ENCODE measurements at regions not wholly inside any gene's neighbourhood (a gene's known extent, or its start where the extent isn't known, plus 50 kb on each side); places are given as distances from the start of the nearest gene placed in this dataset.
"Not testable (repeated sequence)": the region's sequence is repeated elsewhere in the genome, so short reads cannot be mapped to it uniquely, and the experiment has no call there.

DNA sequence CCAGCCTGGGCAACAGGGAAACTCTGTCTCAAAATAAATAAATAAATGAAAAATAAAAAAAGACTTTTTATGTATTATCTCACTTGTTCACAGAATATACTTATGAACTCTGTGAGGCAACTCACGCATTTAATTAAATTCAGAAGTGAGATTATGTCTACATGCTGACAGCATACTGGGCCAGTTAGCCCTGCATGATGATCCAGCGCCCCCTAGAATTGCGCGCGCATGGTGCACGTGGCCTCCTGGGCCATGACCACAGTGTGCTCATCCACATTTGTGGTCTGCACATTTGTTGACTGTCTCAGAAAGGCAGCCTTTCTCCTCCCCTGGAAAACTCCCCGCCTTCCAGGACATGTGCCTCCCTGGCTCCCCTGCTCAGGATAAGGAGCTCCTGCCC is 64.8 kb upstream of the METTL9 start:
- CTCF ChIA-PET; BruUV-seq (replicated peaks): not testable (repeated sequence)

DNA sequence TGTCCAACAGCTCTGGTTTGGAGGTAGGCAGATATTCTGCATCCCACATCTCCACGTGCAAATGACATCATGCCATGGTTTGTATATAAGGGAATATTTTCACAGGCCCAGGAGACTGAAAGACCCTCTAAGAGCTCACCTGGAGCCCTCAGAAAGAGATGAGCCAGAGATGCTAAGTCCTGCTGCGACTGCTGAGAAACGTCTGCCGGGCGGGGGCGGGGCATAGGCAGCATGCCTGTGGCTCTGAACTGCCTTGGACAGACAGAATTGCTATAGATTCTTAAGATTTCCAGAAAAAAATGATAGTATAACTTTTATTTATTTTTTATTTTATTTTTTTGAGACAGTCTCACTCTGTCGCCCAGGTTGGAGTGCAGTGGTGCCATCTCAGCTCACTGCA is 64.2 kb upstream of the METTL9 start:
- H3K4me3 ChIP-seq (ENCODE audit: low read depth, low read length, poor library complexity, severe bottlenecking); CTCF ChIA-PET; H3K27ac ChIP-seq (ENCODE audit: low read depth, low read length, poor library complexity, severe bottlenecking); BruUV-seq (replicated peaks); H3K27me3 ChIP-seq (replicated peaks; ENCODE audit: insufficient read depth, low read depth, low read length, poor library complexity); H3K4me1 ChIP-seq (ENCODE audit: insufficient read depth, low read length, poor library complexity, severe bottlenecking); POLR2A ChIA-PET (ENCODE audit: low non-redundant PET); H3K36me3 ChIP-seq (ENCODE audit: insufficient read depth, low read length, poor library complexity, severe bottlenecking); DNase-seq (ENCODE audit: low spot score); H3K9me3 ChIP-seq (ENCODE audit: low read depth, low read length, poor library complexity, severe bottlenecking); intact Hi-C loops (cut with micrococcal nuclease; ENCODE audit: unreplicated experiment): not testable (repeated sequence)

More for the DNA sequence above, 64.8 kb upstream of the METTL9 start:
- H3K27me3 ChIP-seq (replicated peaks; ENCODE audit: insufficient read depth, low read depth, low read length, poor library complexity); H3K4me1 ChIP-seq (ENCODE audit: insufficient read depth, low read length, poor library complexity, severe bottlenecking); H3K27ac ChIP-seq (ENCODE audit: low read depth, low read length, poor library complexity, severe bottlenecking); H3K9me3 ChIP-seq (ENCODE audit: low read depth, low read length, poor library complexity, severe bottlenecking); H3K36me3 ChIP-seq (ENCODE audit: insufficient read depth, low read length, poor library complexity, severe bottlenecking); DNase-seq (ENCODE audit: low spot score); POLR2A ChIA-PET (ENCODE audit: low non-redundant PET); H3K4me3 ChIP-seq (ENCODE audit: low read depth, low read length, poor library complexity, severe bottlenecking); intact Hi-C loops (cut with micrococcal nuclease; ENCODE audit: unreplicated experiment): not testable (repeated sequence)
- TF ChIP-seq, protein P1, sequence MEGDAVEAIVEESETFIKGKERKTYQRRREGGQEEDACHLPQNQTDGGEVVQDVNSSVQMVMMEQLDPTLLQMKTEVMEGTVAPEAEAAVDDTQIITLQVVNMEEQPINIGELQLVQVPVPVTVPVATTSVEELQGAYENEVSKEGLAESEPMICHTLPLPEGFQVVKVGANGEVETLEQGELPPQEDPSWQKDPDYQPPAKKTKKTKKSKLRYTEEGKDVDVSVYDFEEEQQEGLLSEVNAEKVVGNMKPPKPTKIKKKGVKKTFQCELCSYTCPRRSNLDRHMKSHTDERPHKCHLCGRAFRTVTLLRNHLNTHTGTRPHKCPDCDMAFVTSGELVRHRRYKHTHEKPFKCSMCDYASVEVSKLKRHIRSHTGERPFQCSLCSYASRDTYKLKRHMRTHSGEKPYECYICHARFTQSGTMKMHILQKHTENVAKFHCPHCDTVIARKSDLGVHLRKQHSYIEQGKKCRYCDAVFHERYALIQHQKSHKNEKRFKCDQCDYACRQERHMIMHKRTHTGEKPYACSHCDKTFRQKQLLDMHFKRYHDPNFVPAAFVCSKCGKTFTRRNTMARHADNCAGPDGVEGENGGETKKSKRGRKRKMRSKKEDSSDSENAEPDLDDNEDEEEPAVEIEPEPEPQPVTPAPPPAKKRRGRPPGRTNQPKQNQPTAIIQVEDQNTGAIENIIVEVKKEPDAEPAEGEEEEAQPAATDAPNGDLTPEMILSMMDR (conservative IDR thresholded peaks at IDR 0.05; ENCODE audit: low read depth, low read length): peak; percentile 37

DNA sequence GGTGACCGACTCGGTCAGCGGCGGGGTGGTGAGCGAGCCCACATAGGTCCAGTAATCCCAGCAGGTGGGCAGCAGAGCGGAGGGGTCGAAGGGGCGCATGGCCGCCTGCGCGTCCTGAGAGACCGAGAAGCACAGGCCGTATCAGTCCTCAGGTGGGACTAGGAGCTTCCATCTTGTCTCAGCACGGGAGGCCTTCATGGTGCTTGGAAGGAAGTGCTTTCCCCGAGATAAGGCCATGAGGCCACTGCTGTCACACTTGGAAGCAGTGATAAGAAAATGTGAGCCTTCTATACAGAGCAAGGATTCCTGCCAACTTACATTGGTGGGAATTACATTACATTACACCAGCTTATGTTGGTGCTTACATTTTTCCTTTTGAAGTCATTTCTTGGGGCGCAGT is 62.6 kb upstream of the METTL9 start:
- H3K27me3 ChIP-seq (replicated peaks; ENCODE audit: insufficient read depth, low read depth, low read length, poor library complexity); H3K4me1 ChIP-seq (ENCODE audit: insufficient read depth, low read length, poor library complexity, severe bottlenecking); H3K36me3 ChIP-seq (ENCODE audit: insufficient read depth, low read length, poor library complexity, severe bottlenecking); DNase-seq (ENCODE audit: low spot score); H3K27ac ChIP-seq (ENCODE audit: low read depth, low read length, poor library complexity, severe bottlenecking); CTCF ChIA-PET; H3K4me3 ChIP-seq (ENCODE audit: low read depth, low read length, poor library complexity, severe bottlenecking); intact Hi-C loops (cut with micrococcal nuclease; ENCODE audit: unreplicated experiment); POLR2A ChIA-PET (ENCODE audit: low non-redundant PET); H3K9me3 ChIP-seq (ENCODE audit: low read depth, low read length, poor library complexity, severe bottlenecking); BruUV-seq (replicated peaks): not testable (repeated sequence)

DNA sequence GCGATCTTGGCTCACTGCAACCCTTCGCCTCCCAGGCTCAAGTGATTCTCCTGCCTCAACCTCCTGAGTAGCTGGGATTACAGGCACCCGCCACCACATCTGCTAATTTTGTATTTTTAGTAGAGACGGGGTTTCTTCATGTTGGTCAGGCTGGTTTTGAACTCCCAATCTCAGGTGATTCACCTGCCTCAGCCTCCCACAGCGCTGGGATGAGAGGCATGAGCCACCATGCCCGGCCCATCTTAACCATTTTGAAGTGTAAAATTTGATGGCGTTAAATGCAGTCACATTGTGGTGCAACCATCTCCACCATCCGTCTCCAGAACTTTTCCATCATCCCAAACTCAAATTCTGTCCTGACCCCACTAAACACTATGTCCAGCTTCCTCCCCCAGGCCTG is 61.8 kb upstream of the METTL9 start:
- H3K4me3 ChIP-seq (ENCODE audit: low read depth, low read length, poor library complexity, severe bottlenecking); BruUV-seq (replicated peaks); H3K36me3 ChIP-seq (ENCODE audit: insufficient read depth, low read length, poor library complexity, severe bottlenecking); POLR2A ChIA-PET (ENCODE audit: low non-redundant PET); CTCF ChIA-PET; H3K27me3 ChIP-seq (replicated peaks; ENCODE audit: insufficient read depth, low read depth, low read length, poor library complexity); H3K4me1 ChIP-seq (ENCODE audit: insufficient read depth, low read length, poor library complexity, severe bottlenecking); intact Hi-C loops (cut with micrococcal nuclease; ENCODE audit: unreplicated experiment); DNase-seq (ENCODE audit: low spot score); H3K27ac ChIP-seq (ENCODE audit: low read depth, low read length, poor library complexity, severe bottlenecking); H3K9me3 ChIP-seq (ENCODE audit: low read depth, low read length, poor library complexity, severe bottlenecking): not testable (repeated sequence)

DNA sequence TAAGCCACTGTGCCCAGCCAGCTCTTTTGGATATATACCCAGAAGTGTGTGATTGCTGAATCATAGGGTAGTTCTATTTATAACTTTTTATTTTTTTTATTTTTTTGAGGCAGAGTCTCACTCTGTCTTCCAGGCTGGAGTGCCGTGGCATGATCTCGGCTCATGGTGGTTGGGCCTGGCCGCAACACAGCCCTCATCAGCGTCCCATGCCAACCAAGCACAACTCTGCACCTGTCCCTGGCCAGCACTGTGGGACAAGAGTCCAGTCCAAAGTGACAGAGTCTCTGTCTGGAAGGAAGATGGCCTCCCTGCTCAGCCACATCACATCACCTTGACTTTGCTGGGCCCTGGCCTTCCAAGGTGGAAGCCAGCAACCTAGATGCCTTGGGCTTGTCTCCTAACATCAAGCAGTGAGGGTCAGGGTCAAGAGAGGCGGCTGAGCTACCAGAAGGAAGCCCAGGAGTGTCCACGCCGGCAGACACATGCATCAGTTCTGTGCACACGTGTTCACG is 60.2 kb upstream of the METTL9 start:
- BruUV-seq (replicated peaks); H3K36me3 ChIP-seq (ENCODE audit: insufficient read depth, low read length, poor library complexity, severe bottlenecking); POLR2A ChIA-PET (ENCODE audit: low non-redundant PET); H3K27ac ChIP-seq (ENCODE audit: low read depth, low read length, poor library complexity, severe bottlenecking); H3K27me3 ChIP-seq (replicated peaks; ENCODE audit: insufficient read depth, low read depth, low read length, poor library complexity); H3K4me3 ChIP-seq (ENCODE audit: low read depth, low read length, poor library complexity, severe bottlenecking); intact Hi-C loops (cut with micrococcal nuclease; ENCODE audit: unreplicated experiment); H3K4me1 ChIP-seq (ENCODE audit: insufficient read depth, low read length, poor library complexity, severe bottlenecking); DNase-seq (ENCODE audit: low spot score); H3K9me3 ChIP-seq (ENCODE audit: low read depth, low read length, poor library complexity, severe bottlenecking); CTCF ChIA-PET: not testable (repeated sequence)

DNA sequence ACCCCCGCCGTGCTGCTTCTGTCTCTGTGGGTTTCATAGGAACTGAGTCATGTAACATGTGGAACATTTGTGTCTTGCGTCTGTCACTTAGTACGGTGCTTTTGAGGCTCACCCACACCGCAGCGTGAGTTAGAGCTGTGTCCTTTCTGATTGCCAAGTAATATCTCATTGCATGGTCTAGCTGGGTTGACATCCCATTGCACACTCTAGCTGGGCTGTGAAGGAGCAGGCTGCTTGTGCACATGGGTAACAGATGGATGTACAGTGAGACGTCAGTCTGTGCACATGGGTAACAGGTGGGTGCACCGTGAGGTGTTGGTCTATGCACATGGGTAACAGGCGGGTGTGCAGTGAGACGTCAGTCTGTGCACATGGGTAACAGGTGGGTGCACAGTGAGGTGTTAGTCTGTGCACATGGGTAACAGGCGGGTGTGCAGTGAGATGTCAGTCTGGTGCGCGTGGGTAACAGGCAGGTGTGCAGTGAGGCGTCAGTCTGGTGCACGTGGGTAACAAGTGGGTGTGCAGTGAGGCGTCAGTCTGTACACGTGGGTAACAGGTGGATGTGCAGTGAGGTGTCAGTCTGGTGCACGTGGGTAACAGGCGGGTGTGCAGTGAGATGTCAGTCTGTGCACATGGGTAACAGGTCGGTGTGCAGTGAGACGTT is 58.5 kb upstream of the METTL9 start:
- H3K4me1 ChIP-seq (ENCODE audit: insufficient read depth, low read length, poor library complexity, severe bottlenecking); POLR2A ChIA-PET (ENCODE audit: low non-redundant PET); H3K27ac ChIP-seq (ENCODE audit: low read depth, low read length, poor library complexity, severe bottlenecking); CTCF ChIA-PET; H3K9me3 ChIP-seq (ENCODE audit: low read depth, low read length, poor library complexity, severe bottlenecking); BruUV-seq (replicated peaks); H3K27me3 ChIP-seq (replicated peaks; ENCODE audit: insufficient read depth, low read depth, low read length, poor library complexity); intact Hi-C loops (cut with micrococcal nuclease; ENCODE audit: unreplicated experiment); DNase-seq (ENCODE audit: low spot score); H3K4me3 ChIP-seq (ENCODE audit: low read depth, low read length, poor library complexity, severe bottlenecking); H3K36me3 ChIP-seq (ENCODE audit: insufficient read depth, low read length, poor library complexity, severe bottlenecking): not testable (repeated sequence)

DNA sequence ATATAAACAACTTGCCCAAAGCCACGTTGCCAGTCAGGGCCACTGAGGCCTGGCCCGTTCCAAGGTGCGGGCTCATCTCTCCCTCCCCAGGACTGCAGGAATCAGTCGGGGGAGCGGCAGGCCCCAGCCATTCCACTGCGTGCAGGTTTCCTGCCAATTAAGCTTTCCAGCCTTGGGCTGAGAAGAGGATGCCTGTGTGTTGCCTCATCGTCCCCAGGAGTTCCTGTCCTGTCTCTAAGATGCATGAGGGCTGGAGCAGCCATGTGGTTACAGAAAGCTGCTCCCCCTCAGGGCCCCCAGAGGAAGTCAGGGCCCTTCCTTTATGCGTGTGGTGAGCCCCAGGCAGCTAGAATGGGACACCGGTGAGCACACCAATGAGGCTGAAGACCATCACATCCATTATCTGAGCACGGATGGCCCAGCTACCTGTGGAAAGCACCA is 57.7 kb upstream of the METTL9 start:
- H3K27ac ChIP-seq (ENCODE audit: low read depth, low read length, poor library complexity, severe bottlenecking); H3K36me3 ChIP-seq (ENCODE audit: insufficient read depth, low read length, poor library complexity, severe bottlenecking); H3K4me3 ChIP-seq (ENCODE audit: low read depth, low read length, poor library complexity, severe bottlenecking); POLR2A ChIA-PET (ENCODE audit: low non-redundant PET); H3K27me3 ChIP-seq (replicated peaks; ENCODE audit: insufficient read depth, low read depth, low read length, poor library complexity); H3K9me3 ChIP-seq (ENCODE audit: low read depth, low read length, poor library complexity, severe bottlenecking); DNase-seq (ENCODE audit: low spot score); CTCF ChIA-PET; intact Hi-C loops (cut with micrococcal nuclease; ENCODE audit: unreplicated experiment); H3K4me1 ChIP-seq (ENCODE audit: insufficient read depth, low read length, poor library complexity, severe bottlenecking); BruUV-seq (replicated peaks): not testable (repeated sequence)
